CD4-positive, alpha-beta T cell treated with Interleukin-1 beta for 1 hour (primary cell): ENCODE measurements at regions not wholly inside any gene's neighbourhood (a gene's known extent, or its start where the extent isn't known, plus 50 kb on each side); places are given as distances from the start of the nearest gene placed in this dataset.

Experiments
- DNase-seq, 2 donors: peaks; one replicate each; pipeline ENCODE4 v3.0.0-alpha.2; 2020 to 2022

DNA sequence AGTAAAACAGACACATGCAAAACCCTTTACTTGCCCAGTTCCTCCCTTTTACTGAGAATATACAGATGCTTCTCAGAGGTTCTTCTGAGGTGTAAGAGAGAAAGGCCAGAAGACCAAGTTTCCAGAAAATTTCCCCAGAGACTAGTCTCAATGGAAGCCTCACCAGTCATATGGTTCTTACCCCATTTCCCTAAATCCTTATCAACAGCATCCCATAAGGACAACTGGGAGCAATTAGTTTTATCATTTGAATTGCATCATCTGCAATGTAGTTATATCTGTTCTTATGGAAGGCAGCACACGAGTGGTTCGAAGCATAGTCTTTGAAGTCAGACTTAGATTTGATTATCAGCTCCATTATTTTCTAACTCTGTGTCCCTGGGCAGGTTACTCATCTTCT lies 203.6 kb upstream of the PPARGC1A start:
- DNase-seq: no peak

DNA sequence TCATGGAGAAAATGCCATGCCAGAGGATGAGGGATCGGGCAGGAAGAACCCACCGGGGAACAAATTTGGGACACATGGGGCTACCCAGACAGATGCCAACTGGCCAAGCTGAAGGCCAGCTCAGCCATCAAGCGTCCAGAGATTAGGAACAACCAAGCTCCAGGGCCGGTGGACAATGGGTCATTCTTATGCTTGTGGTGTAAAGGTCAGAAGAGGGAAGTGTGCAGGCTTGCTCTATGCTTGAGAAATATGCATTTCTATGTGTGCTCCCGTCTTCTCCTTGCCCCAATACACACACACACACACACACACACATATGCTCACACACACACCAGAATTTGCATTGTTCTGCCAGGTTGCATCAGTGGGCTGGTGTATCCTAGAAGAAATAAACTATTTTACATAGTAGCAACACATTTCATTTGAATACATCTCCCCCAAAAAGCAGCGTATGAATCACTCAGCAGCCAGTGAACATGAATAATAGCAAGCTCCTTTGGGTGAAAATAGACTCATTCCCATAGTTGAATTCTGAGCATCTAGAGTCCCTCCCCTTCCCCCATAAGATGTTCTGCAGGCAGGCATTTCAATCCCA lies 201.9 kb upstream of the PPARGC1A start:
- DNase-seq: no peak

DNA sequence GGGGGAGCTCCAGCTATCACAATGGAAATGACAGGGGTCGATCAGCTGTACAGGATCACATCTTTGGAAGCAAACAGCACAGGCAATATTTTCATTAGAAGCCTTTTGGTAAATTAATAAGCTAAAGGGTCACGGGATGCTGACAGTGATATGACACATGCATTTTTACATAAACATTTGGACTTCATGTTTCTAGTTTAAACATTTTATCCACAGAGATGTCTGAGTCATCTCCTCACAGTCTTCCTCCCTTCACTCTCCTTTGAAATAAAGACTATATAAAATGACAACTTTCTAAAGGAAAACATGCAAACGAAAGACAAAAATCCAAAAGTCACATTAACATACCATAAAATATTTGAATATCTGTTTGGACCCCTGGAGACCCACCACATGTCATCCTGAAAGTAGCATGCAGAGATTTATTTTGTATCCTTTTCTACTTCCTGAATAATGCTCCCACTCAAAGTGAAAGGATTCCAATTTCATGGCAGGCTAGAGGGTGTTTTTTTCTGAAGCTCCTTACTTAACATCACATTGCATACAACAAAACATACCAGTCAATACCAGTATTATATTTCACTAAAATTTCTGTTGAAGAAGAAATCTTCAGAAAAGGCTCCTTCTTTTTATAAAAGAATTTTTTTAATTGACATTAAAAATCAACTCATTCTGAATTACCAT lies 200.1 kb upstream of the PPARGC1A start:
- DNase-seq: no peak

DNA sequence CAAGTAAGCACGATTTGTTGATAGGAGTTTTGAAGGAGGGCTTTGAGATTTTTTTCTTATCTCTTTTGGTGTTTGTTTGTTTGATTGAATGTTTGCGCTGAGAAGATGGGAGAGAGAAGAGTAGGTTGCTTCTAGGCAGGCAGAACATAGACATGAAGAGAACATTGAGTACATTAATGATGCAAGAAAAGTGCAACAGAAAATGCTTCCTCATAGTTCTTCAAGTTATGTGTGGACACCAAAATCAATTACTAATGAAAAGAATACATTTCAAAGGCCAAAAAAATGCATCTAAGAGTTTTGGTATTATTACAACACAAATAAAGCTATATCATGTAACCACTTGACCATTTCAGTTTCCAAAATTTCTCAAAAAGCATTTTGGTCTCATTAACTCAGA lies 191.0 kb upstream of the PPARGC1A start:
- no peak for DNase-seq

DNA sequence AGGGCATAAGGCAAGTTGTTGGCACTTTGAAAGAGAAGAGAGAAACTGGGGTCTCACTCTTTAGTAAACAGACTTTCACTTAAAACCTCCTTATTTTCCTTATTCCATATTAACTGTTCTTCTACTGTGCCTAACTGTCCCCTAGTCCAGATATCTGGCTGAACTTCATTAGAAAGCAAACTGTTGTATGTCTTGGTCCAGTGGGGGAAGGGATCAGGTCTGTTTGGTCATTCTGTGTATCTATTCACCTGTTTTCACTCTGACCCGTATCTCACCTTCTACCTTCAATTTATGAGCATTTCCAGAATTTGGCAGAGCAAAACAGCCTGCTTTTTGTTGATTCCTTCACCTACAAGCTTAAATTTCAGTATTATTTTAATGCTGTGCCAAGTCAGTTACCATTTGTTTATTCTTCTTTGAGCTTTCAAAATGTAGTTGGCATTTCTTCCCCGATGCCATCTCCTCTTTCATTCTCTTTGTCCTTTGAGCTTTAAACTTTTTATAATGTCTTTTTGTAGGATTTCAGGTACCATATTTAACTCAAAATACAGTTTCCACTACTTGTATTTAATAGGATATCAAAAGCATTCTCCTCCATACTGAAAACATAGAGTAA lies 188.6 kb upstream of the PPARGC1A start:
- DNase-seq: no peak

DNA sequence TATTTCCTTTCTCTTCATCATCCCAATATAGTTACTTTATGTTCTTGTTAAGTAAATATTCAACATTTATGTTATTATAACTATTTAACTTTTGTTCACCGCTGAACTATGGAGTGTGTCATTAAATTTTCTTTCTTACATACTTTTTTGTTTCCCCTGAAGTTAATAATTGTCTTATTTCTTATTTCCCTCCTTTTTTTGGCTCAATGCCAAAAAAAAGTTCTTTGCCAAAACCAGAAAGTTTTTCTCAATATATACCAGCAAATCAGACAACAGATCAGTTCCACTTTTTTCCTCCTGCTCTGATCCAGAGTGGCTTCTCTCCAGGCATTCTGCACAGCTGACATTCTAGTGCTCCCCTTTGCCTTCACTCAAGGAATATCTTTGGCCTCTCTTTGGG lies 187.0 kb upstream of the PPARGC1A start:
- no peak for DNase-seq

DNA sequence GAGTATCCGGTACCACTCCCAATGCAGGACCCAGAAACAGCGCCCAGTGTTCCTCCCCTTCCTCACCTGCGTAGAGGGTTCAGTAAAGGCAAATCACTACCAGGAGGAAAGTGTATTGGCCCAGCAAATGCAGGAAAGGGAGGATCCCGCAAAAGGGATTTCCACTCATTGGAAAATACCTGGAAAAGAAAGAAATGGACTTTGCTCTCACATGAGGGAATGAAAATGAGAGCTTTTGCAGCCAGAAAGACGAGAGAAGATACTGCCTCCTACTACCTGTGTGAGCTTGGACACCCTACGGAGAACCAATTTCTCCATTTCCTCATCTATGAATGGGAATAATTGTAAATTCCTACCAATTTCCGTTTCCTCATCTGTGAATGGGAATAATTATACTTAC lies 184.1 kb upstream of the PPARGC1A start:
- no peak for DNase-seq

DNA sequence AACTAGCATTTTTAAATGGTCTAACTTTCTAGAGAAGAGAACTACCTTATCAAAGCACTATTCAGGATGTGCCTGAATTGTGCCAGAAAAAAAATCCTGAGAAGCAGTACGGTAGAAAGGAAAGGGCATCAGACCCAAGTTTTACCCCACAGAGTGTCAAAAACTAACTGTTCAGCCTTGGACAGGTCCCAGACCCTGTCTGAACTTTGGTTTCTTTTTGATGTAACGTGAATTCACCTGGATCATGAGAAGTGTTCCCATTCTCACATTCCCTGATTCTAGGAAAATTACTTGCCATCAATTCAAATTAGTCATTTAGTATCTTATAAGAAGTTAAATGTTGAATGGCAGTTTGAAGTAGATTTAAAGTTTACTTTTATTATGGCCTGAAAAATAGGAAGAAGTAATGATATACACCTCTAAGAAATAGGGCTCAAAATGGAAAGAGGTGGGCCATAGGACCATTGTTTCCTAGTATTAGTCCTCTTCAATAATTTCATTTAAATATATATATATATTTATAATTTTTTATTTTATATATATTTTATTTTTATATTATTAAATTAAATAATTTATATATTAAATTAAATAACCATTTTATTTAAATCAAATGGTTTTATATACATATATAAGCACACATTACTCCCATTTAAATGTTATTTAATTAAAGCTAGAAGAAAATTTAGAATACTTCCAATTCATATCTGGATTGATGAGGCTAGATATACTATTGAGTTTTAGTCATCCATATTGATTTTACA lies 181.9 kb upstream of the PPARGC1A start:
- DNase-seq: no peak

DNA sequence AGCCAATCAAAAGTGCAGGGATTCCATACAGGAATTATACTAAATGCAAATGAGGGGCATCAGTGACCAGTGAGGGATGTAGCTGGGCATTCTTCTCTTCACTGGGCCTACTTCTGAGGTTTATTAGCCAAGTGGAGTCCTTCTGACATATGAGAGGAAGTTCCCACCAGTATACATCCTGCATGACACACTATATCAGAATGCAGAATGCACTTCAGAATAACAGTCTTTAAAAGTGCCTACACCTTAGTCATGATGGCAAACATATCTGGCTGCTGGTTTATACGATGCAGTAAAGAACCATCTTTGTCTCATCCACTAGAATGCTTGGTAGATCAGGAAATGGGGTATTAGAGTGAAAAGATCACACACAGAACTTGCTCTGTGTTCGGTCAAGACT lies 180.3 kb upstream of the PPARGC1A start:
- no peak for DNase-seq

DNA sequence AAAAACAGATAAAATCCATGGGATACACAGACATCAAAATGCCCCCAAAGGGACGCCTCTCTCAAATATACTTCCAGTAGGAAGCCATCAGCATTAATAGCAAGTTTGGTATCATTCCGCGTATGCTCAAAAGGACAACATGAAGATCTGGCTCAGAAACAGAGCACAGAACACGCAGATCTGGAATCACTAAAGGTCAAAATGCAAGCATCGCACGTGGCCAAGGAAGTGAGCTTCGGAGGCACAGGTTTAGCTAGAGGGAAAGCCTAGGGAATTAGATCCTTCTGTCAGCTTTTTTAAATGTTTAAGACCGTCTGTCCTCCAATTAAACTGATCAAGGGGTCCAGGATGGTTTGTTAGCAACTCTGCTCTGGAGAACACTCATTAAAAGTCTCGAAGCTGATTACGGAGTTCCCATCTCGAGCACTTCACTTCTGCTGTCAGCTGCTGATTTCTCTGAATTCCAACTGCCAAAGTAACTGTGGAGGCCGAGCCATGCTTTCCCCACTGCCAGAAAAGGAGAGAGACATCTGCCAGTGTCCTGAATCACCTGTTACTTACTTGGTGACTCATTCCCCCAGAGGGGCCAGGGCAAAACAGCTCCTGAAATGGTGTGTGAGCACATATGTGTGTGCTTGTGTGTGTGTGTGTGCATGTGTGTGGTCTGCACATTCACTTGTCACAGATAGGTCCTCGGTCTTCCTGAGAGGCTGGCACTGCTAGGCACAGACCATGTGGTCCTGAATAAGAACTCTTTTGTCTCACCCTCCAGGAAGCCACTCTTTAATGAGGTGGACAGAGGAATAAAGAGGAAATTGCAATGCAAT lies 177.7 kb upstream of the PPARGC1A start:
- no peak for DNase-seq

DNA sequence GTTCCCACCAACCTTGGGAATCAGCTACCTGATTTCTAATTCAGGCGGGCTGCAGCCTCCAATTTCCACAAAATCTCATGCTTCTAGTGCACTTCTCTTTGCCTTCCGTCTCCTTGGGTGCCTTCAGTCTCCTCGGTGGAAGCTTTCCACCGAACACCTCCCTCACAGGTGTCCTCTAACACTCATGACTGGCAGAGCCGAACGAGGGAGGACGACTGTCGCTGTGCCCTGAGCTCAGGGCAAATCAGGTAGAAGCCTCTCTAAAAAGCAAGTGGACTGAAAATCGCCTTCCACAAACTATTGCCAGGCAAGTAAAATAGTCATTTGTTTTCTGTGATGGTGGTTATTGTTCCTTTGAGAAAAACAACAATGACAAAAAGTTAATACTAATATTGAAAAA lies 176.1 kb upstream of the PPARGC1A start:
- DNase-seq: no peak

DNA sequence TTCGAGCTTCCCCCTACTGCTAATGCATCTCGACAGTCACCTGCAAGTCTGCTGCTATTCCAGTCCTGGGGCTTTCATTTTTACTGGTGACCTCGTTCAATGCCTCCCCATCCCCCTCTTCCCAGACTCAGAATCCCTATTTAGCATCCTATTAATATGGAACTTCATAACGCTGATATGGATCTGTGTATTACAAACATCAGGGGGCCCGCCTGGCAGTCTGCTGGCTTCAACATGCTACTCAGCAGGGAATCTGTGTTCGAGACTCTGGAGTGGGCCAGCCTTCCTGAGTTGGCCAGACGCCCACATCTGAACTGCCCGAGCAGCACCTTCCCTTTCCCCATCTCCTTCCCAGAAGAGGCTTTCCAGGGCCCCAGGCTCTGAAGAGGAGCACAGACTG lies 173.9 kb upstream of the PPARGC1A start:
- no peak for DNase-seq

DNA sequence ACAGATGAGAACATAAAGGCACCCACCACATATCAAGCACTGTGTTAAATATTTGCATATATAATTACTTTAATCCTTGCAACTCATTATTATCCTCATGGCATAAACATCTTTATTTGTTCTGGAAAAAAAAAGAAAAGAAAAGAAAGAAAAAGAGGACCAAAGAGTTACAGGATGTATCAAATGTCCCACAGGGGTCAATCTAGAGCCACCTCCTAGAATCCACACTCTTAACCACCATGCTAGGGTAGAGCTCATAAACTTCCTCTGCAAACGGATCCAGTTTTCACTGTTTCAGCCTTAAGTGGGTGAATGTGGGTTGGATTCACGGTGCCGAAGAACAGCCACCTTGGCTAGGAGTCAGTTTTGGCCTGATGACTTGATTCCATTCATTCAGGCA lies 171.1 kb upstream of the PPARGC1A start:
- no peak for DNase-seq

DNA sequence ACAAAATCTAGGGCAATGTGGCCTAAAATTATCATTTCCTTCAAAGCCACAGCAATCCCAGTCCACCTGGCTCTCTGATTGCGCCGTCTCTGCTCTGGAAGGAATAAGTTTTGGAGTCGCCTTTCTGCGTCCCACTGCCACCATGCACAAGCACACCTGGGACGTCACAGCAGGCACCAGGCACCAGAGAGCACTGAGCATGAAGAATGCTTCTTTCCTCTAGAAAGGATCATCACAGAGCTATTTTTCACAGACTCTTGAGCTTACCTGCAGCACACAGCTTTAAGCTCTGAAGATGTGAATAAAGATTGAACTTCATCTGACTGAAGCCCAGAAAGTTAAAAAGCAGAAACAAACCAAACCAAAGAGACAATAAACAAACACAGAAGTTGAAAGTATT lies 170.0 kb upstream of the PPARGC1A start:
- DNase-seq: no peak

DNA sequence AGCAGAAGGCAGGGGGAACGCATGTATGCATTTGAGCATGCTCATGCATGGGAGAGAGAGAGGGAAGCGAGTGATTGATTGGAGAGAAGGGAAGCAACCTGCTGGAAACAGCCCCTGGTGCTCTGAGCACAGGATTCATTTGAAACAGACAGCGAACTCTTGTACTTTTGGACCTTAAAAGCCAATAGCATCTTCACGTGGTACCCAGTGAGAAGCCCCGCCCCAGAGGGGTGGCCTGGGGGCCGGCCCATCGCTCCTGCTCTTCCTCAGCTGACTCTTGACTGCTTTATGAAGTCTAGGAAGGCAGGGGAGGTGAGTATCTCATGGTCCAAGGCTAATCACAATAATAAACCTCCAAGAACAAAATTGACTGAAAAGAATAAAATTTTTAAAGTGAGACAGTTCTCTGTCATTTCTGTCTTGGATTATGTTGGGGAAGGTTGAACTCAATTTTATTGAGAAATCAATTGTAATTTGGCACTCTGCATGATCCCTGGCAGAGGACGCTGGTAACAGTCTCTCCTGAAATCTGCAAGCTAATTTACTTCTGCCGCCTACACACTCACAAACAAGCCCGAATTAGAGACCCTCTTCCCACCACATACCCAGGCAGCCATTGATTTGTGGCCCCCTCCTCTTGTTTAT lies 168.2 kb upstream of the PPARGC1A start:
- no peak for DNase-seq

DNA sequence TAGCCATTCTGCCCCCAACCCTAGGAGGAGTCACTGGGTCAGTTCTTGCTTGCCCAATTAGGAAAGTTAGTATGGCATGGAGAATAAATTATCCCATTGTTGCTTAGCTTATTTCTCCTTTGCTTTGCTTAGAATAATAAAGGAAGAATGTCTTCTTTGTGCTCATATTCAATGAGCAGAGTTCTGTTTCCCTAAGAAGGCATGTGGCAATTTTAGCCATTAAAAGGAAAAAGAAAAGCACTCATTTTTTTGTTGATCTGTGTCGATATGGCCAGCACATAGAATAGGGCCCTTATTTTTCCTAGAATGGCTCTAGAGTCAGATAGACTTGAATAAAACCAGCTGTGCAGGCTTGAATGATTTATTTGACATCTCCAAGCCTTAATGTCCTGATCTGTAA lies 166.4 kb upstream of the PPARGC1A start:
- DNase-seq: no peak

DNA sequence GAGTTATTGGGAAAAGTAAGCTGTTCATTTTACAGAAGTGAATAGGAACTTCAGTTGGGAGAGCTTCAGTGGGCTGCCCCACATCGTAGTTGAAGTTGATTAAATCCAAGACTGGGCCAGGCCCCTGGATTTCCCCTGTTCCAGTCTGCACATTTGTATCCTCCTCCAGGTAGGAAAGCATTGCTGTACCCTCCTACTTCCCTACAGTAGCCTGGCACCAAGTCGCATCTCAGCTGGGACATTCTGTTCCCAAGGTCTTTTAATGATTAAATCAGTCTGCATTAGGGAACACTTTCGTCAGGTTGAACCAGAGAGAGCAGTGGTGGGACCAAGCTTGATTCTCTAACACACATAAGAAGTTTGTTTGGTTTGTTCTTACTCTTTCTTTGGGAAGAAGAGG lies 165.8 kb upstream of the PPARGC1A start:
- no peak for DNase-seq

DNA sequence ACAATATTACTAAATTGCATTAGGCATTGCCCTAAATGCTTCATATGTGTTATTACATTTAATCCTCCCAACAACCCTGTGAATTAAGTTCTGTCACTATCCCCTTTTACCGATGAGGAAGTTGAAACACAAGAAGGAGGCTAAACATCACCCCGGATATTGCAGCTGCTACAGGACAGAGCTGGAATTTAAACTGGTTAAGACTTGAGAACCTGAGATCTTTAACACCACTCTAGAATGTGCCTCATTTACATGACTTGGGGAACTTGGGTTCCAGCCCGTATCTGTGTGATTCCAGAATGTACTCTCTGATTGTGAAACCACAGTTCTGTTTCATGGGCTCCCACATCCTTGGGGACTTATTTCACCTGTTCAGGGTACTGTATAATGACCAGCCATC lies 165.1 kb upstream of the PPARGC1A start:
- DNase-seq: no peak

DNA sequence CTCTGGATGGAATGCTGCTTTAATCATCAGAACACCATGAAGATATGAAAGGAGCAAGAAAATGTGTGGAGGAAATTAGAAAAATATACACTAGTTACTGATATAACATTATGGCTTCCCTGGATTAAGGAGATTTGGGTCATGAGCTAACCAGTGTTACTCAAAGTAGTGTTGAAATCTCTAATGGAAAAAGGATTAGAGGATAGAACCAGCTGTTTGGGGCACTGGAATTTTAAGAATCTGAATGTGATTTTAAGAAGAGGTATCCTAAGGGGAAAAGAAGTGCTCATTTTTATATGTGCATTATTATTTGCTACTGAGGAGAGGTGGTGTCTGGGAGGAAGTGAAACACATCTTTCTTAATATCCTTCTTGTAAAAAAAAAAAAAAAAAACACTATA lies 164.1 kb upstream of the PPARGC1A start:
- DNase-seq: no peak

DNA sequence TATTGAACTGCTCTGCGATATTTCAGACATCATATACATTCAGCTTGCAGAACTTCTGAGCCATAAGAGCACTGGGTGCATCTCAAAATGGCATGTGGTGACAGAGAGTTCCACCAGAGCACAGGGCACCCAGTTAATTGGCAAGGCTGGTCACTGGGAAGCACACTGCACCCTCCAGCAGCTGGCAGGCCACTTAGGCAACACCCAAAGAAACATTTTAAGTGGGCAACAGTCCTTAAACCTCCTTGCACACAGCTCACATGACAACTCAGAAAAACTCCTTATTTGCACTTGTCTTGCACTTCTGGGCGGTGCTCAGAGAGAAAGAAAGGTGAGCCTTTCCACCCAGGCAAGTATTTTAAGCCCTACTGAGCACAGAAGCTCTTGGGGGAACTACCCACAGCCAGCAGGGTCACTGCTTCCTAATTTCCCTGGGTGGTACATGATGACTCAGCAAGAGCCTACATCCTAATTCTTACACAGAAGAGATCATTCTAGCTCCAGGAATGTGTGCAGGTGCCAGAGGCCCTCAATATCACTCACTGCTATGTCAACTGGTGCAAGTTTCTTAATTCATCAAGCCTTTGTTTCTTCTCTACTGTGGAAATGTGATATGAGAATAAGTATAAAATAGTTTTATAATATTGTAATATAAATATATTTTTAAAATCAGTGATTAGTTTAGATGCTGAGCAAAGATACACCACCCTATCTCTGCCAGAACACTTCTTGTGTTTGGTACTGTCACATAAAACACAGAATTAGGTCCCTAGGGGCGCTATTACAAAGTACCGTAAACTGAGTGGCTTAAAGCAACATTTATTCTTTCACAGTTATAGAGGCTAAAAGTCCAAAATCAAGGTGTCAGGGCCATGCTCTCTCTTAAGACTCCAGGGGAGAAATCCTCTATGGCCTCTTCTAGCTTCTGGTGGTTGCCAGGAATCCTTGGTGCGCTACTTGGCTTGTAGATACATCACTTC lies 155.1 kb upstream of the PPARGC1A start:
- DNase-seq: no peak

DNA sequence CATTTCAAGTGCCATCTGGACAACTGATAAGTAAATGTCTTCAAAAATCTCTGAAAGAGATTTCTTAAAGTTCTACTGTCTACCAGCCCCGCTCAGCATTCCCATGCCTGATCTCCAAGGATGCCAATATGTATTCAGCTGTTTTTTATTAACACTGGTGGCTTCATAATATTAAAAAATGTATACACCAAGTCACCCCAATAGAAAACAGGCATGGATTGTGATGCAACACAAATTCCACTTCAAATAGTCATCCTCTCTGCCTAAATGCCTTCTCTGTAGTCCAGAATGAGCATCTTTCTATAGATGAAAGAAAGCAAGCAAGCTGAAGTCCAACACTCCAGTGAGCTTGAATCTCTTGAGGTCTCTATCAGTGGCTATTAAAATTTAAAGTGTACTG lies 152.2 kb upstream of the PPARGC1A start:
- DNase-seq: no peak
